ENCODE measurements at regions not wholly inside any gene's neighbourhood (a gene's known extent, or its start where the extent isn't known, plus 50 kb on each side); places are given as distances from the start of the nearest gene placed in this dataset.
"Not testable (repeated sequence)": the region's sequence is repeated elsewhere in the genome, so short reads cannot be mapped to it uniquely, and the experiment has no call there.

- Histone ChIP-seq H3K9me3 (ENCODE audit: control insufficient read depth, insufficient read depth, low read length) (no peaks in the 10 kb centered on the region), H3K9ac (ENCODE audit: low read depth, low read length) (no peak overlapping the region), H3K4me1 (ENCODE audit: insufficient read depth, low read length) (no peaks in the 10 kb centered on the region), H3K36me3 (ENCODE audit: insufficient read depth, low read length) (no peaks in the 10 kb centered on the region)
These were observed 171.4 kb upstream of the HES1 start for GRCh38 chr3:193964517-193964880.

- Histone ChIP-seq H3K4me1 (ENCODE audit: insufficient read depth, low read length) (peaks cover 8% of the 10 kb centered on the region), H3K36me3 (ENCODE audit: insufficient read depth, low read length) (no peaks in the 10 kb centered on the region), H3K9me3 (ENCODE audit: control insufficient read depth, insufficient read depth, low read length) (no peaks in the 10 kb centered on the region), H3K9ac (ENCODE audit: low read depth, low read length) (no peak overlapping the region)
These were observed 167.5 kb upstream of the HES1 start for GRCh38 chr3:193968380-193968974.

- H3K4me1 ChIP-seq (ENCODE audit: insufficient read depth, low read length), result peaks cover 17% of the 10 kb centered on the region
- H3K9me3 ChIP-seq (ENCODE audit: control insufficient read depth, insufficient read depth, low read length); H3K9ac ChIP-seq (ENCODE audit: low read depth, low read length); H3K36me3 ChIP-seq (ENCODE audit: insufficient read depth, low read length): not testable (repeated sequence)
These were observed 165.7 kb upstream of the HES1 start for GRCh38 chr3:193970131-193970772.

- no peak overlapping the region for H3K9ac ChIP-seq (ENCODE audit: low read depth, low read length)
- no peaks in the 10 kb centered on the region for H3K36me3 ChIP-seq (ENCODE audit: insufficient read depth, low read length)
- peaks cover 22% of the 10 kb centered on the region for H3K4me1 ChIP-seq (ENCODE audit: insufficient read depth, low read length)
- H3K9me3 ChIP-seq (ENCODE audit: control insufficient read depth, insufficient read depth, low read length), result no peaks in the 10 kb centered on the region
These were observed 165.2 kb upstream of the HES1 start for GRCh38 chr3:193970773-193971206.

- H3K4me1 ChIP-seq (ENCODE audit: insufficient read depth, low read length), result peaks cover 23% of the 10 kb centered on the region
- no peaks in the 10 kb centered on the region for H3K9me3 ChIP-seq (ENCODE audit: control insufficient read depth, insufficient read depth, low read length)
- H3K9ac ChIP-seq (ENCODE audit: low read depth, low read length), result no peak overlapping the region
- no peaks in the 10 kb centered on the region for H3K36me3 ChIP-seq (ENCODE audit: insufficient read depth, low read length)
These were observed 164.6 kb upstream of the HES1 start for GRCh38 chr3:193971261-193971751.

GRCh38 chr3:193971966-193972365, 164.0 kb upstream of the HES1 start:
- no peak overlapping the region for H3K9ac ChIP-seq (ENCODE audit: low read depth, low read length)
- peaks cover 23% of the 10 kb centered on the region for H3K4me1 ChIP-seq (ENCODE audit: insufficient read depth, low read length)
- H3K36me3 ChIP-seq (ENCODE audit: insufficient read depth, low read length), result no peaks in the 10 kb centered on the region
- no peaks in the 10 kb centered on the region for H3K9me3 ChIP-seq (ENCODE audit: control insufficient read depth, insufficient read depth, low read length)

GRCh38 chr3:193972832-193973231, 163.1 kb upstream of the HES1 start:
- Histone ChIP-seq H3K36me3 (ENCODE audit: insufficient read depth, low read length) (no peaks in the 10 kb centered on the region), H3K4me1 (ENCODE audit: insufficient read depth, low read length) (peaks cover 23% of the 10 kb centered on the region), H3K9me3 (ENCODE audit: control insufficient read depth, insufficient read depth, low read length) (no peaks in the 10 kb centered on the region), H3K9ac (ENCODE audit: low read depth, low read length) (no peak overlapping the region)

GRCh38 chr3:193974191-193974652, 161.7 kb upstream of the HES1 start:
- peaks cover 23% of the 10 kb centered on the region for H3K4me1 ChIP-seq (ENCODE audit: insufficient read depth, low read length)
- H3K36me3 ChIP-seq (ENCODE audit: insufficient read depth, low read length), result no peaks in the 10 kb centered on the region
- no peaks in the 10 kb centered on the region for H3K9me3 ChIP-seq (ENCODE audit: control insufficient read depth, insufficient read depth, low read length)
- H3K9ac ChIP-seq (ENCODE audit: low read depth, low read length), result no peak overlapping the region

- H3K36me3 ChIP-seq (ENCODE audit: insufficient read depth, low read length), result no peaks in the 10 kb centered on the region
- no peaks in the 10 kb centered on the region for H3K9me3 ChIP-seq (ENCODE audit: control insufficient read depth, insufficient read depth, low read length)
- no peak overlapping the region for H3K9ac ChIP-seq (ENCODE audit: low read depth, low read length)
- peaks cover 23% of the 10 kb centered on the region for H3K4me1 ChIP-seq (ENCODE audit: insufficient read depth, low read length)
These were observed 161.0 kb upstream of the HES1 start for GRCh38 chr3:193974671-193975535.

- Histone ChIP-seq H3K9me3 (ENCODE audit: control insufficient read depth, insufficient read depth, low read length) (no peaks in the 10 kb centered on the region), H3K9ac (ENCODE audit: low read depth, low read length) (no peak overlapping the region), H3K4me1 (ENCODE audit: insufficient read depth, low read length) (peaks cover 16% of the 10 kb centered on the region), H3K36me3 (ENCODE audit: insufficient read depth, low read length) (no peaks in the 10 kb centered on the region)
These were observed 158.3 kb upstream of the HES1 start for GRCh38 chr3:193977622-193978021.

- Histone ChIP-seq H3K4me1 (ENCODE audit: insufficient read depth, low read length) (peaks cover 16% of the 10 kb centered on the region), H3K9me3 (ENCODE audit: control insufficient read depth, insufficient read depth, low read length) (no peaks in the 10 kb centered on the region), H3K36me3 (ENCODE audit: insufficient read depth, low read length) (no peaks in the 10 kb centered on the region), H3K9ac (ENCODE audit: low read depth, low read length) (no peak overlapping the region)
These were observed 157.9 kb upstream of the HES1 start for GRCh38 chr3:193978030-193978429.

GRCh38 chr3:193978486-193978885, 157.5 kb upstream of the HES1 start:
- Histone ChIP-seq H3K9ac (ENCODE audit: low read depth, low read length) (no peak overlapping the region), H3K4me1 (ENCODE audit: insufficient read depth, low read length) (peaks cover 16% of the 10 kb centered on the region), H3K36me3 (ENCODE audit: insufficient read depth, low read length) (no peaks in the 10 kb centered on the region), H3K9me3 (ENCODE audit: control insufficient read depth, insufficient read depth, low read length) (no peaks in the 10 kb centered on the region)

GRCh38 chr3:193980326-193980725, 155.6 kb upstream of the HES1 start:
- Histone ChIP-seq H3K9me3 (ENCODE audit: control insufficient read depth, insufficient read depth, low read length) (no peaks in the 10 kb centered on the region), H3K9ac (ENCODE audit: low read depth, low read length) (no peak overlapping the region), H3K4me1 (ENCODE audit: insufficient read depth, low read length) (peaks cover 6% of the 10 kb centered on the region; the same call in 1 of the 2 replicates), H3K36me3 (ENCODE audit: insufficient read depth, low read length) (no peaks in the 10 kb centered on the region)

GRCh38 chr3:193980905-193981304, 155.0 kb upstream of the HES1 start:
- Histone ChIP-seq H3K4me1 (ENCODE audit: insufficient read depth, low read length) (no peaks in the 10 kb centered on the region), H3K36me3 (ENCODE audit: insufficient read depth, low read length) (no peaks in the 10 kb centered on the region), H3K9ac (ENCODE audit: low read depth, low read length) (no peak overlapping the region), H3K9me3 (ENCODE audit: control insufficient read depth, insufficient read depth, low read length) (no peaks in the 10 kb centered on the region)
